DND-41 (cell line): ENCODE measurements at regions not wholly inside any gene's neighbourhood (a gene's known extent, or its start where the extent isn't known, plus 50 kb on each side); places are given as distances from the start of the nearest gene placed in this dataset.
"Not testable (repeated sequence)": the region's sequence is repeated elsewhere in the genome, so short reads cannot be mapped to it uniquely, and the experiment has no call there.

Experiments used
- ATAC-seq: fragments of 200-7000 bp; cut with Tn5 transposase; 3 replicates; pipeline ENCODE4 v1.9.1; 2021; ENCODE audit warnings: low read depth; ENCODE audit not compliant: insufficient read depth
- DNase-seq: peaks from one replicate; pipeline ENCODE4 v3.0.0-alpha.2; 2020
- H2AFZ ChIP-seq: 2 replicates; pipeline ENCODE4 v1.6.0; 2012; ENCODE audit warnings: low read depth, low read length
- H3K27ac ChIP-seq: 2 replicates; pipeline ENCODE4 v1.5.1; 2012; ENCODE audit warnings: low read length, inconsistent platforms
- H3K27me3 ChIP-seq: fragments of 200-600 bp; sonication (generic); 2 replicates; pipeline ENCODE4 v1.6.0; 2012; ENCODE audit warnings: low read length, mild to moderate bottlenecking, inconsistent platforms; ENCODE audit not compliant: insufficient read depth, poor library complexity
- H3K36me3 ChIP-seq: 2 replicates; pipeline ENCODE4 v1.5.1; 2012; ENCODE audit warnings: low read length, inconsistent platforms; ENCODE audit not compliant: insufficient read depth
- H3K4me1 ChIP-seq: 2 replicates; pipeline ENCODE4 v1.5.1; 2012; ENCODE audit warnings: mild to moderate bottlenecking, low read length; ENCODE audit not compliant: insufficient read depth
- H3K4me2 ChIP-seq: 2 replicates; pipeline ENCODE4 v1.6.0; 2012; ENCODE audit warnings: mild to moderate bottlenecking, moderate library complexity, low read length, inconsistent platforms; ENCODE audit not compliant: insufficient read depth
- H3K4me3 ChIP-seq, 2 experiments: fragments of 200-600 bp in 1 of 2; shearing (Covaris generic) in 1 of 2; 2 replicates each; pipeline ENCODE4 v1.5.1; 2012 to 2016; ENCODE audit warnings: inconsistent platforms in 2 of 2, low read length in 2 of 2, mild to moderate bottlenecking in 2 of 2, low read depth in 1 of 2, moderate library complexity in 1 of 2
- H3K79me2 ChIP-seq: 2 replicates; pipeline ENCODE4 v1.6.0; 2012; ENCODE audit warnings: low read length, inconsistent platforms; ENCODE audit not compliant: insufficient read depth
- H3K9ac ChIP-seq: 2 replicates; pipeline ENCODE4 v1.6.0; 2012; ENCODE audit warnings: low read depth, mild to moderate bottlenecking, inconsistent platforms, low read length, moderate library complexity
- H3K9me3 ChIP-seq: 2 replicates; pipeline ENCODE4 v1.5.1; 2012; ENCODE audit warnings: low read length, moderate library complexity, mild to moderate bottlenecking, inconsistent platforms; ENCODE audit not compliant: insufficient read depth, severe bottlenecking
- H4K20me1 ChIP-seq: 2 replicates; pipeline ENCODE4 v1.6.0; 2012; ENCODE audit warnings: low read length; ENCODE audit not compliant: insufficient read depth
- EZH2 ChIP-seq: IDR thresholded peaks from 3 replicates; pipeline ENCODE4 v1.6.1; 2012; ENCODE audit warnings: borderline replicate concordance, low read depth, mild to moderate bottlenecking, moderate library complexity, low read length, inconsistent platforms; ENCODE audit not compliant: severe bottlenecking
- TF ChIP-seq, protein P1 (sequence below): IDR thresholded peaks from 2 replicates; pipeline ENCODE4 v1.5.1; 2012; ENCODE audit warnings: borderline replicate concordance, low read length, moderate library complexity, mild to moderate bottlenecking; ENCODE audit not compliant: poor library complexity, severe bottlenecking; ENCODE audit errors: extremely low read depth

DNA sequence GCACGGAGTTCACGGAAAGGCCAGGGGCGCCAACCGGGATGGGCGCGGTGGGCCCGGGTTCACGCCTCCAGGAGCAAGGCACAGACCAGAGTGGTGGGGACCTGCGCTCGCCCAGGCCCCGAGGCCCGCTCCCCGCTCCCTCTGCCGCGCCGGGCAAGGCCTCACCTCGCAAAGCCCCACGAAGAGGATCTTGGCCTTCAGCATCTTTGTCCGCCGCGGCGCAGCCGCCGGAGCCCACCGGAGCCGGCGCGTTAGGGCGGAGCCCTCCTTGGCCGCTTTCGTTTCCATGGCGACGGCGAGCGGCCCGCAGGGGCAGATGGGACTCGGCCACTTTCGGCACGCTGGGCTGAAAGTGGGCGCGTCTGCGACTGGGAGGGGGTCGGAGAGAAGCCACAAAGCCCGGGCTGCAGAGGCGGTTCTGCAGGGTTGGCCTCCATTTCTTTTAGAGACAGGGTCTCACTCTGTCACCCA lies 944.4 kb upstream of the ZNF722 start:
- Histone ChIP-seq H3K79me2 (no peaks in the 10 kb centered on the region), H2AFZ (no peak overlapping the region), H3K9me3 (peaks cover 10% of the 10 kb centered on the region), H3K4me1 (no peaks in the 10 kb centered on the region), H3K36me3 (no peaks in the 10 kb centered on the region), H3K27me3 (no peaks in the 10 kb centered on the region), H3K27ac (no peak overlapping the region), H3K4me2 (no peak overlapping the region), H3K4me3 (no peak overlapping the region), H3K9ac (no peak overlapping the region), H4K20me1 (no peaks in the 10 kb centered on the region)
- DNase-seq (no peak), ATAC-seq (no peak)
- no peak for TF ChIP-seq EZH2
- TF ChIP-seq, protein P1, sequence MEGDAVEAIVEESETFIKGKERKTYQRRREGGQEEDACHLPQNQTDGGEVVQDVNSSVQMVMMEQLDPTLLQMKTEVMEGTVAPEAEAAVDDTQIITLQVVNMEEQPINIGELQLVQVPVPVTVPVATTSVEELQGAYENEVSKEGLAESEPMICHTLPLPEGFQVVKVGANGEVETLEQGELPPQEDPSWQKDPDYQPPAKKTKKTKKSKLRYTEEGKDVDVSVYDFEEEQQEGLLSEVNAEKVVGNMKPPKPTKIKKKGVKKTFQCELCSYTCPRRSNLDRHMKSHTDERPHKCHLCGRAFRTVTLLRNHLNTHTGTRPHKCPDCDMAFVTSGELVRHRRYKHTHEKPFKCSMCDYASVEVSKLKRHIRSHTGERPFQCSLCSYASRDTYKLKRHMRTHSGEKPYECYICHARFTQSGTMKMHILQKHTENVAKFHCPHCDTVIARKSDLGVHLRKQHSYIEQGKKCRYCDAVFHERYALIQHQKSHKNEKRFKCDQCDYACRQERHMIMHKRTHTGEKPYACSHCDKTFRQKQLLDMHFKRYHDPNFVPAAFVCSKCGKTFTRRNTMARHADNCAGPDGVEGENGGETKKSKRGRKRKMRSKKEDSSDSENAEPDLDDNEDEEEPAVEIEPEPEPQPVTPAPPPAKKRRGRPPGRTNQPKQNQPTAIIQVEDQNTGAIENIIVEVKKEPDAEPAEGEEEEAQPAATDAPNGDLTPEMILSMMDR = no peak

DNA sequence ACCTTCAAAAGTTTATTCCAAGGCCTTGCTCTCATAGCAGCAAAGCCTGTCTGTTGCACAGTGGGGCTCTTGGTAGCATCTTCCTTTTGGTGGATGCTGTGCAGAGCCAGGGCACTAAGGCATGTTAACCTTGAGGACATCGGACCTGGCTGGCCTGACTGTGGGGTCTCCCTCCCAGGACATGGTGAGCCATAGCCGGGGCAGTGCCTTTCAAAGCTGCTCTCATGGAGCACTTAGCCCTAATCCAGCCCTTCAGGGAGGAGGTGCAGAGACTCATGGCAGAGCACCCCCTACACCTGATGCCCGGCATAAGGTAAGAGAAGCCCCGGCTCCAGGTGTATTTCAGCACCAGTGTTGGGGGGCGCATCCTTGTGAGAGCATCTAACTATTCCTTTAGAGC lies 941.4 kb upstream of the ZNF722 start:
- Histone ChIP-seq H3K79me2 (no peaks in the 10 kb centered on the region), H3K4me2 (no peak overlapping the region), H3K27ac (no peak overlapping the region), H3K36me3 (no peaks in the 10 kb centered on the region), H3K4me1 (no peaks in the 10 kb centered on the region), H3K9me3 (peaks cover 11% of the 10 kb centered on the region), H2AFZ (no peak overlapping the region), H3K4me3 (no peak overlapping the region), H3K27me3 (no peaks in the 10 kb centered on the region), H4K20me1 (no peaks in the 10 kb centered on the region), H3K9ac (no peak overlapping the region)
- DNase-seq (no peak), ATAC-seq (no peak)
- TF ChIP-seq EZH2 = no peak
- TF ChIP-seq, protein P1 = no peak

GRCh38 chr7:63060701-63061100 lies 937.9 kb upstream of the ZNF722 start:
- not testable (repeated sequence) for H3K27me3 ChIP-seq, H3K9ac ChIP-seq, H3K4me2 ChIP-seq, H4K20me1 ChIP-seq, ATAC-seq, DNase-seq, H2AFZ ChIP-seq, H3K4me3 ChIP-seq, H3K9me3 ChIP-seq, H3K79me2 ChIP-seq, H3K27ac ChIP-seq, H3K4me1 ChIP-seq, H3K36me3 ChIP-seq

DNA sequence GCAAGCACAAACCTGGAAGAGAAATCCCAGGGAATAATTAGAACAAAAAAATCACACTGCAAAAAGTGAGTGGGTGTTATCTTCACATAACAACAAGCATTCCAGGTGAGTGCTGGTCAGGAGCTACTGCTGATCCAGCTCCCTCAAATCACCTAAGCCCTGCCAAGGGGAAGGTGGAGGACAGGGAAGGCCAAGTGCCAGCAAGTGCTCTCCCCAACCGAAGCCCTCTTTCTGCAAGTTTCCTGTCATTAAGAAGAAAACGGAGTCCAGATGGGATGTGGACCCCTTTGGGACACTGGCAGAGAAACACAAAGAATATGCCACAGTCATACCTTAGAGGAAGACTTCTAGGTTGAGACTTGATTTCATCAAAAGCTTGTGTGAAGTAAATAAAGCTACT lies 933.0 kb upstream of the ZNF722 start:
- no peak for ATAC-seq
- H3K9me3 ChIP-seq = peaks cover 2% of the 10 kb centered on the region
- no peaks in the 10 kb centered on the region for H3K79me2 ChIP-seq
- H3K27ac ChIP-seq = no peak overlapping the region
- no peaks in the 10 kb centered on the region for H4K20me1 ChIP-seq
- H3K9ac ChIP-seq = no peak overlapping the region
- no peak overlapping the region for H2AFZ ChIP-seq
- no peak for DNase-seq
- H3K4me1 ChIP-seq = no peaks in the 10 kb centered on the region
- H3K4me2 ChIP-seq = no peak overlapping the region
- no peak overlapping the region for H3K4me3 ChIP-seq
- TF ChIP-seq, protein P1 = no peak
- TF ChIP-seq EZH2 = no peak
- H3K27me3 ChIP-seq = no peaks in the 10 kb centered on the region
- no peaks in the 10 kb centered on the region for H3K36me3 ChIP-seq

- not testable (repeated sequence) for H3K4me3 ChIP-seq, ATAC-seq, H3K36me3 ChIP-seq, H3K27ac ChIP-seq, H3K9ac ChIP-seq, H3K4me2 ChIP-seq, H3K4me1 ChIP-seq, H2AFZ ChIP-seq, H3K9me3 ChIP-seq, H3K27me3 ChIP-seq, H3K79me2 ChIP-seq, DNase-seq, H4K20me1 ChIP-seq
Measured at GRCh38 chr7:63066235-63066634, 932.4 kb upstream of the ZNF722 start.
